ENCODE measurements at regions not wholly inside any gene's neighbourhood (a gene's known extent, or its start where the extent isn't known, plus 50 kb on each side); places are given as distances from the start of the nearest gene placed in this dataset.

- DNase-seq (ENCODE audit: low spot score in 2 of 2) (no peak), ATAC-seq (no peak)
- Mint-ChIP-seq H3K4me3 (no peak overlapping the region), H3K9me3 (no peaks in the 10 kb centered on the region), H3K36me3 (no peaks in the 10 kb centered on the region), H3K27ac (no peak overlapping the region), H3K4me1 (no peaks in the 10 kb centered on the region)
These were observed 268.0 kb downstream of the PTPRC start for GRCh38 chr1:198906739-198907422.

GRCh38 chr1:198907423-198907746, 268.5 kb downstream of the PTPRC start:
- H3K4me1 Mint-ChIP-seq = no peaks in the 10 kb centered on the region
- no peaks in the 10 kb centered on the region for H3K9me3 Mint-ChIP-seq
- DNase-seq (ENCODE audit: low spot score in 2 of 2) = no peak
- no peak overlapping the region for H3K27ac Mint-ChIP-seq
- H3K4me3 Mint-ChIP-seq = no peak overlapping the region
- ATAC-seq = no peak
- H3K36me3 Mint-ChIP-seq = no peaks in the 10 kb centered on the region

DNA sequence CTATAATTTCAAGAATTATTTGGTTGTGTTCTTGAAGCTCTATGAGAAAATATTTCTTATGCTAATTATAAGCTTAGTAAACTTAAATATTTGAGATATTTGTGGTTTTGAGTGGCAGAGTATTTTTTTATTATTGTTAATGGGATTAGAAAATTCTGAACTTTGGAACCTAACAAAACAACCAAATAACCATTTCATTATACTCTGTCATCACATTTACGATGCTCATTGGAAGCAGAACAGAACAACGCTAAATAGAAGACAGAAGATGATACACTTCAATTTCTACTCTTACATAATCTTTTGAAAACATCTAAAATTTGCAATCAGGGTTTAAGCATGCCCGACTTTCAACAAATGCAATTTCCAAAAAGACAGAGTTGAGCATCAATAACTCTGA, 270.2 kb downstream of the PTPRC start:
- Mint-ChIP-seq H3K9me3 (no peaks in the 10 kb centered on the region), H3K4me3 (no peak overlapping the region), H3K27ac (no peak overlapping the region), H3K36me3 (no peaks in the 10 kb centered on the region), H3K4me1 (no peaks in the 10 kb centered on the region)
- ATAC-seq (no peak), DNase-seq (ENCODE audit: low spot score in 2 of 2) (no peak)

GRCh38 chr1:198909973-198910372, 271.1 kb downstream of the PTPRC start:
- no peaks in the 10 kb centered on the region for H3K36me3 Mint-ChIP-seq
- no peaks in the 10 kb centered on the region for H3K4me1 Mint-ChIP-seq
- no peak overlapping the region for H3K4me3 Mint-ChIP-seq
- no peaks in the 10 kb centered on the region for H3K9me3 Mint-ChIP-seq
- no peak overlapping the region for H3K27ac Mint-ChIP-seq
- ATAC-seq (no peak), DNase-seq (ENCODE audit: low spot score in 2 of 2) (no peak)

- Mint-ChIP-seq H3K27ac (no peak overlapping the region), H3K4me3 (no peak overlapping the region), H3K36me3 (no peaks in the 10 kb centered on the region), H3K4me1 (no peaks in the 10 kb centered on the region), H3K9me3 (no peaks in the 10 kb centered on the region)
- ATAC-seq (no peak), DNase-seq (ENCODE audit: low spot score in 2 of 2) (no peak)
These were observed 272.0 kb downstream of the PTPRC start for GRCh38 chr1:198910816-198911215.

DNA sequence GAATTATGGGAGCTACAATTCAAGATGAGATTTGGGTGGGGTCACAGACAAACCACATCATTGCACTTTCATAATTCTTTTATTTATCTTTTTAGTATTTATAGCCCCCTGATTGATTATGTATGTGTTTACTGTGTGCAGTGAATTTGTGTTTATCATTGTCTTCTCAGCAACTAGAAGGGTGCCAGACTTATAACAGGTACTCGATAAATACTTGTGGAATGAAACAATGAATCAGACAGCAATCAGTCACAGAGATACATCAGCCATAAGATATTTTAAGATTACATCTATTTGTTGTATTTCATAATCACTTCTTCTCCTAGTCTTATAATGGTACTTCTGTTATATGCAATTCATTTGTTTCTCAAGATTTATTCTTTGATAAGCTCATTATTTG, 273.2 kb downstream of the PTPRC start:
- H3K27ac Mint-ChIP-seq = no peak overlapping the region
- DNase-seq (ENCODE audit: low spot score in 2 of 2) (no peak), ATAC-seq (no peak)
- H3K4me1 Mint-ChIP-seq = no peaks in the 10 kb centered on the region
- no peaks in the 10 kb centered on the region for H3K36me3 Mint-ChIP-seq
- no peak overlapping the region for H3K4me3 Mint-ChIP-seq
- H3K9me3 Mint-ChIP-seq = no peaks in the 10 kb centered on the region

DNA sequence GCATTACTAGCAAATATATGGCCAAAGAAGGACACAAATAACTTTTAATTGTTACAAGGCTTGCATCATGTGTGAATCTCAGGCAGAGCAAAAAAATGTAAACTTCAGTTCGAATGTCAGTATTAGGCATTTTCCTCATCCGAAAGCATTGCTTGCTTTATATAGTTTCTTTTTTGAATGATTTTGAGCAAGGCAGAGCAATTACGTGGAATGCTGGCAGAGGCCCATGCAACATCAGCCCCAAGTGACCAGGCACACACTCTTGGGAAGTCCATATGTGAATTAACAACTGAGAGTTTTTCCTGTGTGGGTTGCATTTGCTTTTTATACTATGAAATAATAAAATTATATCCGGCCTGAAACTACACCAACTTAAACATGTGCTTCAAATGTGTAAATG, 274.8 kb downstream of the PTPRC start:
- no peaks in the 10 kb centered on the region for H3K36me3 Mint-ChIP-seq
- no peaks in the 10 kb centered on the region for H3K9me3 Mint-ChIP-seq
- H3K4me1 Mint-ChIP-seq = peaks cover 6% of the 10 kb centered on the region
- H3K4me3 Mint-ChIP-seq = no peak overlapping the region
- ATAC-seq = no peak
- DNase-seq (ENCODE audit: low spot score in 2 of 2) = no peak
- no peak overlapping the region for H3K27ac Mint-ChIP-seq

- ATAC-seq (no peak), DNase-seq (ENCODE audit: low spot score in 2 of 2) (no peak)
- no peaks in the 10 kb centered on the region for H3K9me3 Mint-ChIP-seq
- no peak overlapping the region for H3K27ac Mint-ChIP-seq
- H3K4me3 Mint-ChIP-seq = no peak overlapping the region
- peaks cover 25% of the 10 kb centered on the region for H3K4me1 Mint-ChIP-seq
- no peaks in the 10 kb centered on the region for H3K36me3 Mint-ChIP-seq
These were observed 276.7 kb downstream of the PTPRC start for GRCh38 chr1:198915327-198916231.

- DNase-seq (ENCODE audit: low spot score in 2 of 2) (no peak), ATAC-seq (no peak)
- Mint-ChIP-seq H3K27ac (no peak overlapping the region), H3K4me1 (peaks cover 26% of the 10 kb centered on the region), H3K36me3 (no peaks in the 10 kb centered on the region), H3K4me3 (no peak overlapping the region), H3K9me3 (no peaks in the 10 kb centered on the region)
These were observed 278.4 kb downstream of the PTPRC start for GRCh38 chr1:198917226-198917625.

DNA sequence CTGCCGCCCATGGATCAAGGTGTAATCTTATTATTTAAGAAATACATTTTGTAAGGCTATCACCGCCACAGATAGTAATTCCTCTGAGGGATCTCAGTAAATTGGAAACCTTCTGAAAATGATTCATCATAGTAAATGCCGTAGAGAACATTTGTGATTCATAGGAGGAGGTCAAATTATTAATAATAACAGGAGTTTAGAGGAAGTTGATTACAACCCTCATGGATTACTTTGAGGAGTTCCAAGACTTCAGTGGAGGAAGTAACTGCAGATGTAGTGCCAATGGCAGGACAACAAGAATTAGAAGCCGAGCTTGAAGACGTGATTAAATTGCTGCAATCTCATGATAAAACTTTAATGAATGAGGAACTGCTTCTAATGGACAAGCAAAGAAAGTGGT, 280.1 kb downstream of the PTPRC start:
- Mint-ChIP-seq H3K4me3 (no peak overlapping the region), H3K27ac (no peak overlapping the region), H3K36me3 (no peaks in the 10 kb centered on the region), H3K4me1 (peaks cover 34% of the 10 kb centered on the region), H3K9me3 (no peaks in the 10 kb centered on the region)
- ATAC-seq = no peak
- no peak for DNase-seq (ENCODE audit: low spot score in 2 of 2)

DNA sequence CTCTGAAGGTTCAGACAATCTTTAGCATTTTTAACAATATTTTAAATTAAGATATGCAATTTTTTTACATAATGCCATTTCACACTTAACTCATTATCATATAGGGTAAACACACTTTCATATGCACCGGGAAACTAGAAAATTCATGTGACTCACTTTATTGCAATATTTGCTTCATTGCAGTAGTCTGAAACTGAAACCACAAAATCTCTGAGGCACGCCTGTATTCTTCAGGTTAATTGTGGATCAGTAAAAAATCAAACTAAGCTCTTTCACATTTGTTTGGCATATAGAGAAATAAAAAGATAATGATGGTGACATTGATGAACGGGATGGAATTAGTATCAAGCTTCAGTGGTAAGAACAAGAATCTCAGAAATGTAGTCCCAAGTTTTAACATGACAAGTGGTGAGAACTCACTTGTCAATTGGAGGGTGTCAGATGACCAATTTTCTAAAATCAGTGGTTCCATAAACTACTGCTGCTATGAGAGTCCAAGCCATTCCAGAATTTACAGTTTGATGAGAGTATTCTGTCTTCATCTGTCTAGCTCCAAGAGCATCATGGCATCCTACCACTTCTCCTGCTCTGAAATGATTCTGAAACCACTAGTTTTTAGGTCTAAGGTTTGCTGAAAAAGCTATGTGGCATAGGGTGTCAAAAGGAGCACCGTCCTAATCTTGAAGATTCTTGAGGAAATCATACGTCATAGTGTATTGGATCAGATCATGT, 281.0 kb downstream of the PTPRC start:
- no peaks in the 10 kb centered on the region for H3K9me3 Mint-ChIP-seq
- peaks cover 34% of the 10 kb centered on the region for H3K4me1 Mint-ChIP-seq
- H3K36me3 Mint-ChIP-seq = no peaks in the 10 kb centered on the region
- no peak for DNase-seq (ENCODE audit: low spot score in 2 of 2)
- H3K4me3 Mint-ChIP-seq = peak overlapping the region; percentile 28
- no peak overlapping the region for H3K27ac Mint-ChIP-seq
- peak; percentile 88 for ATAC-seq

DNA sequence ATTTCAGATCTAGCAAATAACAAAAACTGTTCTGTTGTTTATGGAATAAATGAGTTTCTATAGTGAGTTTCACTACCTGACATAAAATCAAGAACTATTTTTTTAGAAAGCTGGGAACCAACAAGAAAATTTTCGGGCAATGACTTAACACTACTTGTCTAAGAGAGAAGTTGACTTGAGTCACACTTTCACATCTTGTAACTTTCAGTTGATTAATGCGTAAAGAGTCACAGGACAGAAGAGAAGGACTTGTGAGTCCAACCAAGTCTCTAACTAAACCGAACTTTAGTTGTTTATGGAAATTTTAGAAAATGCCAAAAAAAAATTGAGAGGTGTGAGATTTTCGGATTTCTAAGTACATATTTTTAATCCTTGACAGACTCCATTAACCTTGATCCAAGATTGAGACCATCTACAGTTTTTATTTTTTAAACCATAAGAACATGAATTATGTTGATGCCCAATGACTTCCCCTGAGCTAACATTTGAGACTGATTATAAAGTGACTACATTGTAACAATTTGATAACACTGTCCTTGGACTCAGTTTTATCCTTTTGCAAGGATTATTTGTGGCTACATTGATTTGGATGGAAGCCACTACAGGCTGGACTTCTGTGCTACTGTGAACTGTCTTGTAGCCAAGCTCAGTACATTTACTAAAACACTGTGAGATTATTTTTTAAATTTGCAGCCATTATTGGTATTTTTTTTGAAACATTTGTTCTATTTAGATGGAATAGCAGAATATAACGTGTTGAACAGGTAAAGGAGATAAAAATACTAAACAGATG, 284.0 kb downstream of the PTPRC start:
- Mint-ChIP-seq H3K27ac (peak overlapping the region; percentile 29), H3K36me3 (no peaks in the 10 kb centered on the region), H3K4me3 (peak overlapping the region; percentile 13), H3K9me3 (no peaks in the 10 kb centered on the region), H3K4me1 (peaks cover 32% of the 10 kb centered on the region)
- no peak for DNase-seq (ENCODE audit: low spot score in 2 of 2)
- peak; percentile 80 for ATAC-seq

- ATAC-seq (no peak), DNase-seq (ENCODE audit: low spot score in 2 of 2) (no peak)
- no peak overlapping the region for H3K4me3 Mint-ChIP-seq
- H3K27ac Mint-ChIP-seq = no peak overlapping the region
- H3K9me3 Mint-ChIP-seq = no peaks in the 10 kb centered on the region
- peaks cover 25% of the 10 kb centered on the region for H3K4me1 Mint-ChIP-seq
- H3K36me3 Mint-ChIP-seq = no peaks in the 10 kb centered on the region
These were observed 285.2 kb downstream of the PTPRC start for GRCh38 chr1:198923993-198924392.

DNA sequence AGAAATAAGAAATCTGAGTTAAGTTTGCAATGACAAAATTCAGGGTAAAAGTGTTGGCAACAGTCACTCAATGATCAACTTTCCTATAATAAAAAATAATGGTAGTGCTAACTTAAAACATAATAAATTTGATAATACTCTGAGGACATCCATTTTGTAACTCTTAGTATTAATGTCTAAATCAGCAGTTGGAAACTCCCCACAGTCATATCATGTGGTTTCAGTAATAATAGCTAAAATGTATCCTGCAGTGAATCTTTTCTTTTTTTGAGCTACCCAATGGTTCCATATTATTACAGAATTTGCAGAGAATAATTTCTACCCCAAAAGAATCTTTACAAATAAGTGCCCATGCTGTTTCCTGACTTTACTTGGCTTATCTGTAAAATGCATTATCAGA, 286.7 kb downstream of the PTPRC start:
- DNase-seq (ENCODE audit: low spot score in 2 of 2) (no peak), ATAC-seq (peak; percentile 66)
- Mint-ChIP-seq H3K9me3 (no peaks in the 10 kb centered on the region), H3K36me3 (no peaks in the 10 kb centered on the region), H3K27ac (no peak overlapping the region), H3K4me3 (no peak overlapping the region), H3K4me1 (peaks cover 16% of the 10 kb centered on the region)

- Mint-ChIP-seq H3K27ac (no peak overlapping the region), H3K9me3 (no peaks in the 10 kb centered on the region), H3K4me3 (no peak overlapping the region), H3K36me3 (no peaks in the 10 kb centered on the region), H3K4me1 (peaks cover 15% of the 10 kb centered on the region)
- DNase-seq (ENCODE audit: low spot score in 2 of 2) = no peak
- ATAC-seq = no peak
These were observed 288.3 kb downstream of the PTPRC start for GRCh38 chr1:198927129-198927528.

Data from stimulated activated effector memory CD8-positive, alpha-beta T cell treated with anti-CD3 and anti-CD28 coated beads, Interleukin-12 subunit alpha, Interleukin-12 subunit beta, amount 100 ng/mL, for 72 hours (primary cell).